GM18508 (cell line): ENCODE measurements at regions not wholly inside any gene's neighbourhood (a gene's known extent, or its start where the extent isn't known, plus 50 kb on each side); places are given as distances from the start of the nearest gene placed in this dataset.
"Not testable (repeated sequence)": the region's sequence is repeated elsewhere in the genome, so short reads cannot be mapped to it uniquely, and the experiment has no call there.

Source experiments
- ATAC-seq: cut with Tn5 transposase; IDR thresholded peaks from one replicate; pipeline ENCODE4 v1.9.1; 2021; ENCODE audit warnings: moderate number of reproducible peaks; ENCODE audit not compliant: insufficient read depth, unreplicated experiment

- ATAC-seq = no peak
Measured at GRCh38 chr3:36063992-36064391, 316.3 kb upstream of the STAC start.

- no peak for ATAC-seq
Measured at GRCh38 chr3:36065321-36065720, 315.0 kb upstream of the STAC start.

- no peak for ATAC-seq
Measured at GRCh38 chr3:36075491-36075890, 304.8 kb upstream of the STAC start.

- no peak for ATAC-seq
Measured at GRCh38 chr3:36077320-36077719, 303.0 kb upstream of the STAC start.

GRCh38 chr3:36082958-36083357 is 297.3 kb upstream of the STAC start:
- not testable (repeated sequence) for ATAC-seq

GRCh38 chr3:36095238-36095637 is 285.1 kb upstream of the STAC start:
- peak; percentile 81 for ATAC-seq

GRCh38 chr3:36097209-36097608 is 283.1 kb upstream of the STAC start:
- ATAC-seq = no peak

GRCh38 chr3:36114353-36114752 is 266.0 kb upstream of the STAC start:
- ATAC-seq = no peak

DNA sequence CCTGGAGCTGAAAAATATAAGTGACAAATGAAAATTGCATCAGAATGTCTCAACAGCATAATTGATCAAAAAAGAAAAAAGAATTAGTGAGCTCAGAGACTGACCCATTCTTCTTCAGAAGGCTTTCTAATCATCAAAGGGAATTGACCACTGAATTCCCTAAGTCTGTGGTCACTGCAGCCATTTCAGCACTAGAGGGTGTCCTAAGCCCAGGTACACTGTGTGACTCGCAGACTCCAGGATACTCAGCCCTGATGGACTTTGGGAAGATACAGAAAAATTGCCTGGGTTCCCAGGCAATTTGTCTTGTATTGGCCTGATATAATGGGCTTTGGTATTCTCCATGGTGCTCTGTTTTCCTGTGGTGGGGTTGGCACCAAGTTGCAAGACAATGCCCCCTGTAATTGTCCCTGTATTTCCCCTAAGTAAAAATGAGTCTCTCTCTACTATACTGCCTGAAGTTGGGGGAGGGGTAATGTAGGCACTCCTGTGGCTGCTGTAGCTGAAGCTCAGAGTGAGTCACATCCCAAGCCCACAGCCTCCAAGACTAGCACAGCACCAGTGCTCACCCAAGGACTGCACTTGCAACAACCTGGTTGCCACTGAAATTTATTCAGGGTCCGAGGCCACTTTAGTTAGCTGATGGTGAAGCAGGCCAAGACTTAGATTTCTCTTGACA is 256.0 kb upstream of the STAC start:
- no peak for ATAC-seq

DNA sequence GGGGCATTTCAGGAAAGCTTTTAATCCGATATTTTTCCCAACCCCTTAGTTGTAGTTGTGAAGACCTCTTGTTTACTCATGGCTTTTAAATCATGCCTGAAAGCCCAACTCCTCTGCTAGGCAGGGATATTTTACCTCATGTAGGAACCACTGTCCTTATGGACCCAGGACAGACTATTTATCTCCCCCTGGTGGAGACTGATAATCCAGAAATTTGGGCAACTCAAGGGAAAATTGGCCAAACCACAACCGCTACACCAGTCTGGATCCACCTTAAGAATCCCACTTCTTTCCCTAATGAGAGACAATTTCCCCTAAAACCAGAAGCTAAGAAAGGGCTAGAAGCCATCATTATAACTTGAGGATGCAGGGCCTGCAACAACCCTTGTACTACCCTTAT is 248.1 kb upstream of the STAC start:
- no peak for ATAC-seq

- no peak for ATAC-seq
Measured at GRCh38 chr3:36135863-36136262, 244.4 kb upstream of the STAC start.

GRCh38 chr3:36142746-36143145 is 237.6 kb upstream of the STAC start:
- no peak for ATAC-seq

GRCh38 chr3:36146404-36146803 is 233.9 kb upstream of the STAC start:
- no peak for ATAC-seq

DNA sequence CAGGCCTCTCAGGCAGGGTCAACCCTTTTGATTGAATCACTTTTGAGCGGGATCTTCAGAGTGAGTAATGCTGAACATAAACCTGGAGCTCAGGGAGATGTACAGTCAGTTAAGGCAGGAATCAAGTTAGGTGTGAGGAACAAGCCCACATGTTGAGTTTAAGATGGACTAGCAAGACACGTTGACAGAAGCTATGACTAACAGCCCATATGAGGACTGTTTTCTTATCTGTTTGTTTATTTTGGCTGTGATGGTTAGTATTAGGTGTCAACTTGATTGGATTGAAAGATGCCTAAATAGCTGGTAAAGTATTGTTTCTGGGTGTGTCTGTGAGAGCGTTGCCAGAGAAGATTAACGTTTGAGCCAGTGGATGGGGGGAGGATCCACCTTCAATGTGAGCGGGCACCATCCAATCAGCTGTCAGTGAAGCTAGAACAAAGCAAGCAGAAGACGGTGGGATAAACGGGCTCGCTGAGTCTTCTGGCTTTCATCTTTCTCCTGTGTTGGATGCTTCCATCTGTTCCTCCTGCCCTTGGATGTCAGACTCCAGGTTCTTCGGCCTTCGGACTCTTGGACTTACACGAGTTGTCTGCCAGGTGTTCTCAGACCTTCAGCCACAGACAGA is 232.3 kb upstream of the STAC start:
- ATAC-seq = no peak

- no peak for ATAC-seq
Measured at GRCh38 chr3:36149447-36149865, 230.8 kb upstream of the STAC start.

GRCh38 chr3:36155515-36155914 is 224.8 kb upstream of the STAC start:
- ATAC-seq = no peak

DNA sequence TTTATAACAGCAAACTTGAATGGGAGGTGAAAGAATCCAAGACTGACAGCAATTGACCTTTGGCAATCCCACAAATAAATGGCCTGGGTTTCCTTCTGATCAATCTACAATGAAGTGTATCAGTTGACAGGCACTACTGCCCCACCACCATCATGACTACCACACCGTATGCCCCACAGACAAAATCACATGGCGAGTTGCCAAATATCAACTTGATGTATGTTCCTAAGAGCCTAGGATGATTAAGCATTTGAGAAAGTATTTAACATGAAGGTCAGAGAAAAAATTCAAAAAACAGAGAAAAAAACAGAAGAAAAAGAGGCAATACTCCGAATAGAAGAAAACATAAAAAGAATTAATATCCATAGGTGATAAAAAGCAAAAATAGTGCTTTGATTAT is 215.9 kb upstream of the STAC start:
- ATAC-seq = no peak

GRCh38 chr3:36165509-36166290 is 214.6 kb upstream of the STAC start:
- ATAC-seq = no peak

- ATAC-seq = no peak
Measured at GRCh38 chr3:36166477-36166876, 213.8 kb upstream of the STAC start.

DNA sequence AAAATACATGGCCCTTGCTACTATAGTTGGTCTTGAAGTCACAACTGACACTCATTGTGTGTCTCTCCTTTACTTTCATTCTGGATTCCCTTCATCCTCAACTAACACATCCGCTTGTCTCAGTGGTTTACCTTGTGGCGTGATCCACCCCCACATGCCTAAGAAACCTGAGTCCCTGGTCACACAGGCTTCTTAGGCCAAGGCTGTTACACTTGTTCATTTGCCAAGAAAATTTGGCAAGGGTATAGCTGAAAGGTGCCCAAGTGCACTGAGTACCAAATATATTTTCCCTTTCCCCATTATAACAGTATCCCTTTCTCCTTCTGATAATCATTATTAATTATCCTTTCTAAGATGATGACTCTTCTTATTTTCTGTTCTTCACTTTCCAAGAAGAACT is 207.6 kb upstream of the STAC start:
- no peak for ATAC-seq

- ATAC-seq = no peak
Measured at GRCh38 chr3:36175113-36175812, 205.0 kb upstream of the STAC start.
